LNCaP clone FGC (cell line): ENCODE measurements at regions not wholly inside any gene's neighbourhood (a gene's known extent, or its start where the extent isn't known, plus 50 kb on each side); places are given as distances from the start of the nearest gene placed in this dataset.

ENCODE experiments used
- DNase-seq: peaks from one replicate; pipeline ENCODE4 v3.0.0-alpha.2; 2011; ENCODE audit warnings: low read depth
- H3K4me3 ChIP-seq: 2 replicates; pipeline ENCODE4 v1.5.1; 2011; ENCODE audit warnings: mild to moderate bottlenecking, low read depth, low read length, control low read depth
- TF ChIP-seq, protein P1 (sequence below): IDR thresholded peaks from 2 replicates; pipeline ENCODE4 v1.5.1; 2012; ENCODE audit warnings: mild to moderate bottlenecking; ENCODE audit not compliant: control insufficient read depth, insufficient read depth; ENCODE audit errors: extremely low read depth

DNA sequence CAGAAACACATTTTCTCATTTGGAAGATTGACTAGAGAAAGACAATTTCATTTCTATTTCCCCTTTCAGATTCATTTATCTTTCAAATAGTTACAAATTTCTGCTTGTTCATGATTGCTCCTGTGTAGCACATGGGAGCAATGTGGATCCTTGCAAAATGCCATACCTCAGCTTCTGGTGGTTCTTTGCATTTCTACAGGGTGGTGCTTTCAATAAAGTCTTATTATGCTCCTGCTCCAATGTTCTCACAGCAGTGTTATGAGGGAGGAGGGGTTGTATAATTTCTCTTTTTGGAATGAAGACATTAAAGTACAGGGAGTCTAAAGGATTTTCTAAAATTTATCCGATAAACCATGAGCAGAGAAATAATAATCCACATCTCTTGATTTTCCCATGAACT, 280.1 kb upstream of the ATP10A start:
- DNase-seq, result no peak
- TF ChIP-seq, protein P1, sequence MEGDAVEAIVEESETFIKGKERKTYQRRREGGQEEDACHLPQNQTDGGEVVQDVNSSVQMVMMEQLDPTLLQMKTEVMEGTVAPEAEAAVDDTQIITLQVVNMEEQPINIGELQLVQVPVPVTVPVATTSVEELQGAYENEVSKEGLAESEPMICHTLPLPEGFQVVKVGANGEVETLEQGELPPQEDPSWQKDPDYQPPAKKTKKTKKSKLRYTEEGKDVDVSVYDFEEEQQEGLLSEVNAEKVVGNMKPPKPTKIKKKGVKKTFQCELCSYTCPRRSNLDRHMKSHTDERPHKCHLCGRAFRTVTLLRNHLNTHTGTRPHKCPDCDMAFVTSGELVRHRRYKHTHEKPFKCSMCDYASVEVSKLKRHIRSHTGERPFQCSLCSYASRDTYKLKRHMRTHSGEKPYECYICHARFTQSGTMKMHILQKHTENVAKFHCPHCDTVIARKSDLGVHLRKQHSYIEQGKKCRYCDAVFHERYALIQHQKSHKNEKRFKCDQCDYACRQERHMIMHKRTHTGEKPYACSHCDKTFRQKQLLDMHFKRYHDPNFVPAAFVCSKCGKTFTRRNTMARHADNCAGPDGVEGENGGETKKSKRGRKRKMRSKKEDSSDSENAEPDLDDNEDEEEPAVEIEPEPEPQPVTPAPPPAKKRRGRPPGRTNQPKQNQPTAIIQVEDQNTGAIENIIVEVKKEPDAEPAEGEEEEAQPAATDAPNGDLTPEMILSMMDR, result no peak

DNA sequence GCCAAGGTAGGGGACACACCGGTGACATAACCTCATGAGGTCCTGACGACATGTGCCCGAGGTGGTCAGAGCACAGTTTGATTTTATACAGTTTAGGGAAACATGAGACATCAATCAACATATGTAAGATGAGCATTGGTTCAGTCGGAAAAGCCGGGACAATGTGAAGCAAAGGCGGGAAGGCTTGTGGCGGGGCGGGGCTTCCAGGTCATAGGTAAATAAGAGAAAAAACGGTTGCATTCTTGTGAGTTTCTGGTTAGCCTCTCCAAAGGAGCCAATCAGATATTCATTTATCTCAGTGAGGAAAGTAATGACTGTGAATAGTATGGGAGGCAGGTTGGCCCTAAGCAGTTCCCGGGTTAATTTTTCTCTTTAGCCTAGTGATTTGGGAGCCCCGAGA, 271.7 kb upstream of the ATP10A start:
- H3K4me3 ChIP-seq, result no peak overlapping the region
- TF ChIP-seq, protein P1, result no peak
- DNase-seq, result no peak

More for the DNA sequence above, 280.1 kb upstream of the ATP10A start:
- no peak overlapping the region for H3K4me3 ChIP-seq

DNA sequence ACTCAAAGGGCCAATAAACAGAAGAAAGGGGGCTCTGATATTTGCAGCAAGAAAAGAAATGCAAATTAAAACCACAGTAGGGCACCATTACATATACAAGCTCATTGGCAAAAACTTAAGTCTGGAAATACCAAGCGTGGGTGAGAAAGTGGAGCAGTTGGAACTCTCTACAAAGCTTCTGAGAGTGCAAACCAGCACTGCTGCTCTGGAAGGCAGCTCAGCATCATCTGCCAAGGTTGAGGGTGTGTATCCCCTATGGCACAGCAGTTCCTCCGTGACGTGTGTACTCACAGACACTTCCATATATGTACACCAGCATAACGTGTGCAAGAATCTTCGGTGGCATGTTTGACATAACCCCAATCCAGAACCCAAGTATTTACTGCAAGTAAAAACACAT, 271.0 kb upstream of the ATP10A start:
- no peak overlapping the region for H3K4me3 ChIP-seq
- no peak for DNase-seq
- TF ChIP-seq, protein P1, result no peak

DNA sequence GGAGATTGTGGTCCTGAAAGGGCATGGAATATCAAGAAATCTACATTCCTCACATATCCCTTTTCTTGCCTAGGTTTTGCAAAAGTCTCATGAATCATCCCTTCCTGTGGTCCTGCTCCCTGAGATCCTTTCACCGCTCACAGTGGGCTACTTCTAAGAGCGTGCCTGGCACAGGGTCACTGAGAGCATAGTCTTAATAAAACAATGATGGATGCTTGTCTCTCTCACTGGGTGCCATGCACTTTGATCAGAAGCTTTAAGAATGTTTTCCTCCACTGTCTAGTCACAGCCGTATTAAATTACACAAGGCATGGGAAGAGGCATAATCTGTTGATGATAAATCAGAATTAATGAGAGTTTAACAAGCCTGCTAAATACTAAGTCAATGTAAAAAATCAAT, 269.7 kb upstream of the ATP10A start:
- H3K4me3 ChIP-seq, result no peak overlapping the region

DNA sequence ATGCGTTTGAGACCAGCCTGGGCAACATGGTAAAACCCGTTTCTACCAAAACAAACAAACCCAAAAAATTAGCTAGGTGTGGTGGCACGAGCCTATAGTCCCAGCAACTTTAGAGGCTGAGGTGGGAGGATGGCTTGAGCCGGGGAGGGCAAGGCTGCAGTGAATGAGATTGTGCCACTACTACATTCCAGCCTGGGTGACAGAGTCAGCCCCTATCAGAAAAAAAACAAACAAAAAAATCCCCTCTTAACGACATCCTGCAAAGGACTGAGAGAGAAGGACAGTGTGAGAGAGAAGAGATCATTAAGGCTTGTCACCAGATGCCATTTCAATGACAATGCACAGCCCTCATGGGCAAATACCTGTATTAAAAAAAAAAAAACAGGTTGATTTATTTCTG, 266.7 kb upstream of the ATP10A start:
- DNase-seq, result no peak
- TF ChIP-seq, protein P1, result no peak
- H3K4me3 ChIP-seq, result no peak overlapping the region

More for the DNA sequence above, 269.7 kb upstream of the ATP10A start:
- no peak for DNase-seq
- TF ChIP-seq, protein P1, result no peak

DNA sequence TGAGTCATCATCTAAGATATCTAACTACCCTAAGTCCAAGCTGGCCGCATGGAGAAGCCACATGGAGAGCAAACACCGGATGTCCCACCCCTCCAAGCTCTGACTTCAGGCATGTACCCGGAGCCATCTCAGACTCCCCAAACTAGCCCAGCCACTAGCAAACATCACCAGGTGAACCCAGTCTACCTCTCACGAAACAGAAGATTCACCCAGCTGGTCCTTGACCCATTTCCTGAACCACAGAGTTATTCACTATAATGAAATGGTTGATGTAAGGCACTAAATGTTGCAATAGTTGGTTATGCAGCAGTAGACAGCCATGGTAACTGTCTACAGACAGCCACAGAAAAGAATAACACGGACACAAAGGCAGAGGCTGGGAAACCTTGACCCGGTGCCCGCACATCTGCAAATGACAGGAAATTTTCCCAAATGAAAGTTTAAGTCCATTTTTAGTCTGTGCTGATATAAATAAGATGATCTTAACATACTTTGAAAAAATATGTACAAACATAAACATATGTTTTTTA, 265.5 kb upstream of the ATP10A start:
- TF ChIP-seq, protein P1, result no peak
- no peak for DNase-seq
- no peak overlapping the region for H3K4me3 ChIP-seq

DNA sequence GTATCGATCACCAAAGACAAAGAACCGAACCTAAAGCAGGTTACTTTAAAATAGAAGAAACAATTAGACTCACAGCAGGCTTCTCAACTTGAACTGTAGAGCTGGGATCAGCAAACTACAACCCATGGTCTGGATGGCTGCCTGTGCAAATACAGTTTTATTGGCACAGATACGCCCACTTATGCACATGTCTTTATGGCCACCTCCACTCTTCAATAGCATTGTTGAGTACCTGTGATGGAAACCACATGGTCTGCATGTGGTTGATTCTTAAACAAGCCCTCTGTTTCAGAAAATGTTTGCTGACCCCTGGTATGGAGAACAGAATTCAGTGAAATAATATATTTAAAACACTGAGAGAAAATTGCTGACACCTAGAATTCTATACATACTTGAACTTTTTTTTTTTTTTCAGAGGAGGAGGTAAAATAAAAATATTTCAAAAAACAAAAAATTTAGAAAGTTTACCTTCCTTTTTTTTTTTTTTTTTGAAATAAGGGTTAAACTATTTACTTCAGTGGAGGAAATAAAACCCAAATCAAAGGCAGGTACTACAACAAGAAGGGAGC, 263.8 kb upstream of the ATP10A start:
- DNase-seq, result peak; percentile 64
- TF ChIP-seq, protein P1, result no peak
- H3K4me3 ChIP-seq, result no peak overlapping the region
